ENCODE measurements at regions not wholly inside any gene's neighbourhood (a gene's known extent, or its start where the extent isn't known, plus 50 kb on each side); places are given as distances from the start of the nearest gene placed in this dataset.
"Not testable (repeated sequence)": the region's sequence is repeated elsewhere in the genome, so short reads cannot be mapped to it uniquely, and the experiment has no call there.

DNA sequence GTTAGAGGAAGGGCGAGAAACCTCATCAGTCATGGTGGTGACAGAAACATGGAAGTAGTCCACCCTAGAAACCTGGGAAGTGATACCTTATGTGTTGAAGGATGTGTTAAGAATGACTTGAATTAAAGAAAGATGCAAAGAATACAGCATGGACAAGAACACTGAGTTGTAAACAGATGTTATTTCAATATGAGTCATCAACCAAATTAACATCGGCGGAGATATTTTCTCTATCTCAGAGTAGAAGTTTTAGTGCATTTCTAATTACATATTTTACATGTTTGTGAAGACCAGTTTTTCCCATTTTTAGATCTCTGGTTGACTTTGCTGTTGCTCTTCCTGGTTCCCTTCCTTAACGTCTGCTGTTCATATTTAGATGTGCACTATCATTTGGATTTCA, 268.8 kb upstream of the TBL1XR1 start (continued):
- TF ChIP-seq ASH2L (IDR thresholded peaks at IDR 0.05; ENCODE audit: low read length) (no peak), POLR2AphosphoS5 (IDR thresholded peaks at IDR 0.05; ENCODE audit: low read depth, low read length) (no peak)
- TF ChIP-seq, protein P1, sequence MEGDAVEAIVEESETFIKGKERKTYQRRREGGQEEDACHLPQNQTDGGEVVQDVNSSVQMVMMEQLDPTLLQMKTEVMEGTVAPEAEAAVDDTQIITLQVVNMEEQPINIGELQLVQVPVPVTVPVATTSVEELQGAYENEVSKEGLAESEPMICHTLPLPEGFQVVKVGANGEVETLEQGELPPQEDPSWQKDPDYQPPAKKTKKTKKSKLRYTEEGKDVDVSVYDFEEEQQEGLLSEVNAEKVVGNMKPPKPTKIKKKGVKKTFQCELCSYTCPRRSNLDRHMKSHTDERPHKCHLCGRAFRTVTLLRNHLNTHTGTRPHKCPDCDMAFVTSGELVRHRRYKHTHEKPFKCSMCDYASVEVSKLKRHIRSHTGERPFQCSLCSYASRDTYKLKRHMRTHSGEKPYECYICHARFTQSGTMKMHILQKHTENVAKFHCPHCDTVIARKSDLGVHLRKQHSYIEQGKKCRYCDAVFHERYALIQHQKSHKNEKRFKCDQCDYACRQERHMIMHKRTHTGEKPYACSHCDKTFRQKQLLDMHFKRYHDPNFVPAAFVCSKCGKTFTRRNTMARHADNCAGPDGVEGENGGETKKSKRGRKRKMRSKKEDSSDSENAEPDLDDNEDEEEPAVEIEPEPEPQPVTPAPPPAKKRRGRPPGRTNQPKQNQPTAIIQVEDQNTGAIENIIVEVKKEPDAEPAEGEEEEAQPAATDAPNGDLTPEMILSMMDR (IDR thresholded peaks at IDR 0.05; ENCODE audit: control extremely low read depth in 1 of 3, insufficient read depth in 1 of 3, low read depth in 1 of 3, low read length in 3 of 3): no peak
- TF ChIP-seq, protein P2, sequence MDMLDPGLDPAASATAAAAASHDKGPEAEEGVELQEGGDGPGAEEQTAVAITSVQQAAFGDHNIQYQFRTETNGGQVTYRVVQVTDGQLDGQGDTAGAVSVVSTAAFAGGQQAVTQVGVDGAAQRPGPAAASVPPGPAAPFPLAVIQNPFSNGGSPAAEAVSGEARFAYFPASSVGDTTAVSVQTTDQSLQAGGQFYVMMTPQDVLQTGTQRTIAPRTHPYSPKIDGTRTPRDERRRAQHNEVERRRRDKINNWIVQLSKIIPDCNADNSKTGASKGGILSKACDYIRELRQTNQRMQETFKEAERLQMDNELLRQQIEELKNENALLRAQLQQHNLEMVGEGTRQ (IDR thresholded peaks at IDR 0.05; ENCODE audit: low read length): no peak

DNA sequence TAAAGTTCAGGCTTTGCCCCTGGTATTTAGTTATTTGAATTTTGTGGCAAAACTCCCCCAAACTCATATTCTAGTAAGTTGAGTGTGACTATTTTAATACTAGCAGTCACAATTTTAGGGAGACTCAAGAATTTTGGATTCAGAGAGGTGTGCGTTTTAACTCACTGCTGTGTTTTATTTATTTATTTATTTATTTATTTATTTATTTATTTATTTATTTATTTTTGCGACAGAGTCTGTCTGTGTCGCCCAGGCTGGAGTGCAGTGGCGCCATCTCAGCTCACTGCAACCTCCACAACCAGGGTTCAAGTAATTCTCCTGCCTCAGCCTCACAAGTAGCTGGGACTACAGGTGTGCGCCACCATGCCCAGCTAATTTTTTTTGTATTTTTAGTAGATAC, 269.3 kb upstream of the TBL1XR1 start:
- H3K4me1 ChIP-seq (replicated peaks in 1 of 4; ENCODE audit: control insufficient read depth in 3 of 4, insufficient read depth in 4 of 4, low read length in 3 of 4); H3K79me1 ChIP-seq (ENCODE audit: low read depth, low read length); H3K18ac ChIP-seq (ENCODE audit: extremely low read depth, low read length); H3K23me2 ChIP-seq (ENCODE audit: low read depth, low read length); H3K9ac ChIP-seq (replicated peaks in 1 of 4; ENCODE audit: extremely low read depth in 1 of 4, low read depth in 3 of 4, low read length in 3 of 4); H2BK15ac ChIP-seq (ENCODE audit: low read length); H3K14ac ChIP-seq (ENCODE audit: insufficient read length); DNase-seq (ENCODE audit: low read depth in 1 of 2, low spot score in 2 of 2); H4K5ac ChIP-seq (ENCODE audit: insufficient read length, low read depth, low read length); POLR2A ChIA-PET (ENCODE audit: partially characterized antibody); FAIRE-seq; H4K8ac ChIP-seq (ENCODE audit: extremely low read depth, insufficient read depth, low read length); H3K27ac ChIP-seq (ENCODE audit: low read depth, low read length); H3K4ac ChIP-seq (replicated peaks; ENCODE audit: insufficient read length, low read depth, low read length); H3K9me3 ChIP-seq (ENCODE audit: insufficient read depth in 2 of 2, low read depth in 1 of 2, low read length in 1 of 2); H4K20me1 ChIP-seq (replicated peaks in 1 of 2; ENCODE audit: control insufficient read depth in 1 of 2, insufficient read depth in 2 of 2, low read length in 2 of 2); H2BK20ac ChIP-seq (ENCODE audit: low read length); H3K23ac ChIP-seq (ENCODE audit: insufficient read length); H2BK12ac ChIP-seq (ENCODE audit: low read depth, low read length); H2AK5ac ChIP-seq (ENCODE audit: low read depth, low read length); H4K91ac ChIP-seq (replicated peaks; ENCODE audit: insufficient read length, low read length); H3K4me2 ChIP-seq (ENCODE audit: insufficient read depth in 1 of 2, low read depth in 2 of 2, low read length in 2 of 2); H3K36me3 ChIP-seq (ENCODE audit: control insufficient read depth in 2 of 4, insufficient read depth in 4 of 4, low read length in 3 of 4); H3K4me3 ChIP-seq (ENCODE audit: extremely low read depth in 1 of 4, insufficient read depth in 2 of 4, low read depth in 3 of 4, low read length in 4 of 4); H3K79me2 ChIP-seq (ENCODE audit: control insufficient read depth in 1 of 2, insufficient read depth in 2 of 2, low read length in 2 of 2); H3K27me3 ChIP-seq (replicated peaks in 1 of 4; ENCODE audit: control insufficient read depth in 3 of 4, extremely low read depth in 1 of 4, insufficient read depth in 3 of 4, low read length in 3 of 4); H3K56ac ChIP-seq (replicated peaks; ENCODE audit: insufficient read length, low read depth, low read length); H2BK5ac ChIP-seq (ENCODE audit: low read depth, low read length); H2BK120ac ChIP-seq (replicated peaks; ENCODE audit: low read depth, low read length); H2AFZ ChIP-seq (ENCODE audit: low read length): not testable (repeated sequence)
- CTCF ChIA-PET (ENCODE audit: partially characterized antibody): interaction anchor here (1.3 to 1.5 kb wide), 2 partner anchors 16 to 107 kb away, joined by 3 read pairs; no protein-coding TSS in a partner anchor
- WGBS, 2 experiments (ENCODE audit: extremely low coverage in 1 of 2, insufficient coverage in 1 of 2, insufficient read length in 1 of 2, insufficient replicate concordance in 2 of 2, low coverage in 1 of 2, low lambda C conversion rate in 2 of 2, missing lambda C conversion rate in 1 of 2): 99% methylated on average over 5 of the region's 5 CpGs; no CpG with 5 or more reads in 1 of the 2 experiments
